Coronary artery (tissue), 2 donors: ENCODE measurements at regions not wholly inside any gene's neighbourhood (a gene's known extent, or its start where the extent isn't known, plus 50 kb on each side); places are given as distances from the start of the nearest gene placed in this dataset.

Experiments used
- DNase-seq: peaks from one replicate; pipeline ENCODE4 v3.0.0-alpha.2; 2017; ENCODE audit warnings: low spot score
- H3K27ac ChIP-seq, 2 donors: fragments of 200-600 bp; sonication (generic); one replicate each; pipeline ENCODE4 v1.5.1; 2016 to 2019
- H3K4me3 ChIP-seq: fragments of 200-600 bp; sonication (generic); 2 replicates; pipeline ENCODE4 v1.5.1; 2016; ENCODE audit warnings: mild to moderate bottlenecking, moderate library complexity
- TF ChIP-seq, protein P1 (sequence below): fragments of 200-600 bp; sonication (generic); IDR thresholded peaks from one replicate; pipeline ENCODE4 v1.5.1; 2019; ENCODE audit warnings: antibody characterized with exemption

DNA sequence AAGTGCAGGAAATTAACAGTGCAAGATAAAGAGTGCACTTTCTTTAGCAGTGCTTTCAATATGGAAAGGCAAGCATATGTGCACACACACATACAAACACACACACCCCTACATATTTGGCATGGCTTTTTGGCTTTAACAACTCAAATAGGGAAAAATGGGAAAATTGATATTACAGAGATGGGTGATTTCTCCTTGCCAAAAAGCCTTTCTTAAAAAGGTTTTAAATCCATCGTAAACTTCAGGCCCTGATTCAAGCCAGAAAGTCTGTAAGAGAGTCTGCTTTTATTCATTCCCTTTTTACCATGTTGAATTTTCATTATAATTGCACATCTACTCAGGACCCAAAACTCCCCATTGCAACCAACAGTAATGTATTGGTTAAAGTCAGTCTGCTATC lies 612.0 kb upstream of the ACTRT1 start:
- no peak overlapping the region for H3K4me3 ChIP-seq
- no peak overlapping the region for H3K27ac ChIP-seq
- TF ChIP-seq, protein P1, sequence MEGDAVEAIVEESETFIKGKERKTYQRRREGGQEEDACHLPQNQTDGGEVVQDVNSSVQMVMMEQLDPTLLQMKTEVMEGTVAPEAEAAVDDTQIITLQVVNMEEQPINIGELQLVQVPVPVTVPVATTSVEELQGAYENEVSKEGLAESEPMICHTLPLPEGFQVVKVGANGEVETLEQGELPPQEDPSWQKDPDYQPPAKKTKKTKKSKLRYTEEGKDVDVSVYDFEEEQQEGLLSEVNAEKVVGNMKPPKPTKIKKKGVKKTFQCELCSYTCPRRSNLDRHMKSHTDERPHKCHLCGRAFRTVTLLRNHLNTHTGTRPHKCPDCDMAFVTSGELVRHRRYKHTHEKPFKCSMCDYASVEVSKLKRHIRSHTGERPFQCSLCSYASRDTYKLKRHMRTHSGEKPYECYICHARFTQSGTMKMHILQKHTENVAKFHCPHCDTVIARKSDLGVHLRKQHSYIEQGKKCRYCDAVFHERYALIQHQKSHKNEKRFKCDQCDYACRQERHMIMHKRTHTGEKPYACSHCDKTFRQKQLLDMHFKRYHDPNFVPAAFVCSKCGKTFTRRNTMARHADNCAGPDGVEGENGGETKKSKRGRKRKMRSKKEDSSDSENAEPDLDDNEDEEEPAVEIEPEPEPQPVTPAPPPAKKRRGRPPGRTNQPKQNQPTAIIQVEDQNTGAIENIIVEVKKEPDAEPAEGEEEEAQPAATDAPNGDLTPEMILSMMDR = no peak
- DNase-seq = no peak

GRCh38 chrX:128653524-128654060 lies 601.4 kb upstream of the ACTRT1 start:
- no peak for DNase-seq
- H3K27ac ChIP-seq = no peak overlapping the region
- no peak overlapping the region for H3K4me3 ChIP-seq
- TF ChIP-seq, protein P1 = no peak

- Histone ChIP-seq H3K27ac (no peak overlapping the region), H3K4me3 (no peak overlapping the region)
- TF ChIP-seq, protein P1 = no peak
- no peak for DNase-seq
Observed at GRCh38 chrX:128650326-128650725, 598.1 kb upstream of the ACTRT1 start.

GRCh38 chrX:128634754-128635153 lies 582.6 kb upstream of the ACTRT1 start:
- Histone ChIP-seq H3K4me3 (no peak overlapping the region), H3K27ac (no peak overlapping the region)
- DNase-seq = no peak
- TF ChIP-seq, protein P1 = no peak

- Histone ChIP-seq H3K27ac (no peak overlapping the region), H3K4me3 (no peak overlapping the region)
- TF ChIP-seq, protein P1 = no peak
- DNase-seq = no peak
Observed at GRCh38 chrX:128623361-128623760, 571.2 kb upstream of the ACTRT1 start.

GRCh38 chrX:128622296-128622695 lies 570.1 kb upstream of the ACTRT1 start:
- DNase-seq = no peak

GRCh38 chrX:128619490-128619889 lies 567.3 kb upstream of the ACTRT1 start:
- TF ChIP-seq, protein P1 = no peak
- no peak overlapping the region for H3K4me3 ChIP-seq
- no peak overlapping the region for H3K27ac ChIP-seq
- DNase-seq = no peak

More at GRCh38 chrX:128622296-128622695, 570.1 kb upstream of the ACTRT1 start:
- Histone ChIP-seq H3K27ac (no peak overlapping the region), H3K4me3 (no peak overlapping the region)
- TF ChIP-seq, protein P1 = no peak
